Astrocyte (in vitro differentiated cells and primary cell): ENCODE measurements at regions not wholly inside any gene's neighbourhood (a gene's known extent, or its start where the extent isn't known, plus 50 kb on each side); places are given as distances from the start of the nearest gene placed in this dataset.

Experiments used
- DNase-seq: peaks from one replicate; pipeline ENCODE4 v3.0.0-alpha.2; 2010; ENCODE audit warnings: low read depth
- FAIRE-seq: peaks from 2 replicates; lab custom pipeline; 2011; peaks lifted over from hg19 to GRCh38; lab: Jason Lieb, UNC
- H2AFZ ChIP-seq: 2 replicates; pipeline ENCODE4 v1.6.0; 2012; ENCODE audit warnings: low read depth, low read length, inconsistent platforms
- H3K27ac ChIP-seq: 2 replicates; pipeline ENCODE4 v1.5.1; 2011; ENCODE audit warnings: low read depth, low read length, inconsistent platforms
- H3K27me3 ChIP-seq: 2 replicates; pipeline ENCODE4 v1.6.0; 2011; ENCODE audit warnings: low read length, inconsistent platforms; ENCODE audit not compliant: insufficient read depth
- H3K36me3 ChIP-seq: 2 replicates; pipeline ENCODE4 v1.5.1; 2011; ENCODE audit warnings: low read length, inconsistent platforms; ENCODE audit not compliant: insufficient read depth
- H3K4me1 ChIP-seq: 2 replicates; pipeline ENCODE4 v1.5.1; 2011; ENCODE audit warnings: low read length, inconsistent platforms; ENCODE audit not compliant: insufficient read depth
- H3K4me2 ChIP-seq: 2 replicates; pipeline ENCODE4 v1.6.0; 2012; ENCODE audit warnings: low read length, inconsistent platforms
- H3K4me3 ChIP-seq: 2 replicates; pipeline ENCODE4 v1.5.1; 2011; ENCODE audit warnings: low read depth, mild to moderate bottlenecking, low read length, inconsistent platforms; ENCODE audit not compliant: insufficient read depth
- H3K79me2 ChIP-seq: 2 replicates; pipeline ENCODE4 v1.6.0; 2012; ENCODE audit warnings: mild to moderate bottlenecking, low read length, inconsistent platforms; ENCODE audit not compliant: insufficient read depth
- H3K9ac ChIP-seq: 2 replicates; pipeline ENCODE4 v1.6.0; 2012; ENCODE audit warnings: mild to moderate bottlenecking, low read length, inconsistent platforms
- H3K9me3 ChIP-seq: 2 replicates; pipeline ENCODE4 v1.5.1; 2012; ENCODE audit warnings: low read depth, mild to moderate bottlenecking, low read length, inconsistent platforms; ENCODE audit not compliant: insufficient read depth
- H4K20me1 ChIP-seq: 2 replicates; pipeline ENCODE4 v1.6.0; 2012; ENCODE audit warnings: low read length, inconsistent platforms; ENCODE audit not compliant: insufficient read depth
- H3K27ac Mint-ChIP-seq: one replicate; pipeline ENCODE4 v1.8.0; 2021; ENCODE audit warnings: mild to moderate bottlenecking, mixed read lengths; ENCODE audit not compliant: unreplicated experiment
- H3K27me3 Mint-ChIP-seq: one replicate; pipeline ENCODE4 v1.8.0; 2021; ENCODE audit warnings: low read depth, mixed read lengths; ENCODE audit not compliant: unreplicated experiment
- H3K36me3 Mint-ChIP-seq: one replicate; pipeline ENCODE4 v1.8.0; 2021; ENCODE audit warnings: low read depth, mixed read lengths; ENCODE audit not compliant: unreplicated experiment
- H3K4me1 Mint-ChIP-seq: one replicate; pipeline ENCODE4 v1.8.0; 2021; ENCODE audit warnings: low read depth, mixed read lengths; ENCODE audit not compliant: unreplicated experiment
- H3K4me3 Mint-ChIP-seq: one replicate; pipeline ENCODE4 v1.8.0; 2021; ENCODE audit warnings: mild to moderate bottlenecking, moderate library complexity, mixed read lengths; ENCODE audit not compliant: unreplicated experiment
- H3K9me3 Mint-ChIP-seq: one replicate; pipeline ENCODE4 v1.8.0; 2021; ENCODE audit warnings: mild to moderate bottlenecking, mixed read lengths; ENCODE audit not compliant: unreplicated experiment
- CTCF ChIP-seq: IDR thresholded peaks from 2 replicates; pipeline ENCODE4 v1.5.1; 2011; ENCODE audit warnings: low read depth, mild to moderate bottlenecking, inconsistent platforms, low read length, moderate library complexity; ENCODE audit not compliant: insufficient read depth
- EZH2 ChIP-seq: IDR thresholded peaks from 2 replicates; pipeline ENCODE4 v1.6.1; 2012; ENCODE audit warnings: mild to moderate bottlenecking, low read length, inconsistent platforms; ENCODE audit not compliant: insufficient read depth

DNA sequence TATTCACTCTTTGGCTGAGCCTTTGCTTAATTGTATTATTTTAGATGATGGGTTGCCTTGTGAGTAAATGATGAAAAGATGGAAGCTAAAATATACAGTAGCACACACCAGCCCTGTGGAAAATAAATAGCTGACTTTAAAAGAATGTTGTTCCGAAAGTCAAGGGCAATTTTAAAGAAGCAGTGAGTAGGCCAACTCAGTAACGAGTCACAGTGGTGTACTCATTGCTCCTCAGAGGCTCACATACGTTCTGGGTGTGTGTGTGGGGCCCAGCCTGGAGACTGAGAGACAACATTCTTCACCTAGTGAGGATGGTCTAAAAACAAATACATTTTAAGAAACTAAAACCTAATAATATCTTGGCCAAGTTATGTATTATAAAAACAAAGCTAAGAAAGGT is 640.3 kb downstream of the TRIML1 start:
- H3K4me3 Mint-ChIP-seq = peak overlapping the region; percentile 4
- Histone ChIP-seq H3K27ac (no peak overlapping the region), H3K4me1 (no peaks in the 10 kb centered on the region), H3K9me3 (no peaks in the 10 kb centered on the region), H3K4me2 (no peak overlapping the region), H2AFZ (no peak overlapping the region), H3K9ac (no peak overlapping the region), H4K20me1 (no peaks in the 10 kb centered on the region), H3K4me3 (no peak overlapping the region), H3K27me3 (no peaks in the 10 kb centered on the region), H3K79me2 (no peaks in the 10 kb centered on the region), H3K36me3 (no peaks in the 10 kb centered on the region)
- no peaks in the 10 kb centered on the region for H3K27me3 Mint-ChIP-seq
- DNase-seq = no peak
- H3K4me1 Mint-ChIP-seq = peaks cover 36% of the 10 kb centered on the region
- no peak for FAIRE-seq
- H3K9me3 Mint-ChIP-seq = peaks cover 2% of the 10 kb centered on the region
- H3K27ac Mint-ChIP-seq = peak overlapping the region; percentile 95
- TF ChIP-seq EZH2 = no peak
- no peak for TF ChIP-seq CTCF
- no peaks in the 10 kb centered on the region for H3K36me3 Mint-ChIP-seq

DNA sequence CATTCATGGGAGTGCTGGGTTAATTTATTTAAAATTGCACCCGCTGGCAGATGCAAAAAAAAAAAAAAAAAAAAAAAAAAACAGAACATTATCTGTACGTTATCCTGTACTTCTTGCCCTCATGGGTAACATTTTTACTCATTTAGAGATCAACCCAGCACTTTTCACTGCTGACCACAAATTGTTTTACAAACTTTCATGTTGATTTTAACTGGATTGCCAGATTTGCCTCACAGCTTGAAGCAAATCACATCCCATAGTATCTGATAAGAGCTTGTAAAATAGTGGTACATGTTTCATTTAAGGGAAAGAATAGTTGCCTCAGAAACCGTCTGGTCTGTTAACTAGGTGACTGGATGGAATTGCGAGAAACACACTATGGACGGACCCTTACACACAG is 640.8 kb downstream of the TRIML1 start:
- Histone ChIP-seq H2AFZ (no peak overlapping the region), H3K4me2 (no peak overlapping the region), H4K20me1 (no peaks in the 10 kb centered on the region), H3K36me3 (no peaks in the 10 kb centered on the region), H3K9ac (no peak overlapping the region), H3K9me3 (no peaks in the 10 kb centered on the region), H3K27ac (no peak overlapping the region), H3K27me3 (no peaks in the 10 kb centered on the region), H3K4me1 (no peaks in the 10 kb centered on the region), H3K4me3 (no peak overlapping the region), H3K79me2 (no peaks in the 10 kb centered on the region)
- no peak for TF ChIP-seq EZH2
- TF ChIP-seq CTCF = no peak
- Mint-ChIP-seq H3K27me3 (no peaks in the 10 kb centered on the region), H3K4me3 (no peak overlapping the region), H3K27ac (peak overlapping the region; percentile 95), H3K4me1 (peaks cover 40% of the 10 kb centered on the region), H3K9me3 (no peaks in the 10 kb centered on the region), H3K36me3 (no peaks in the 10 kb centered on the region)
- DNase-seq = no peak
- no peak for FAIRE-seq

GRCh38 chr4:188780686-188781085 is 641.4 kb downstream of the TRIML1 start:
- TF ChIP-seq EZH2 (no peak), CTCF (no peak)
- Histone ChIP-seq H3K4me1 (no peaks in the 10 kb centered on the region), H3K9me3 (no peaks in the 10 kb centered on the region), H3K36me3 (no peaks in the 10 kb centered on the region), H3K27ac (no peak overlapping the region), H3K79me2 (no peaks in the 10 kb centered on the region), H3K4me2 (no peak overlapping the region), H3K4me3 (no peak overlapping the region), H4K20me1 (no peaks in the 10 kb centered on the region), H3K27me3 (no peaks in the 10 kb centered on the region), H2AFZ (no peak overlapping the region), H3K9ac (no peak overlapping the region)
- Mint-ChIP-seq H3K36me3 (no peaks in the 10 kb centered on the region), H3K4me3 (no peak overlapping the region), H3K4me1 (peaks cover 42% of the 10 kb centered on the region), H3K9me3 (no peaks in the 10 kb centered on the region), H3K27ac (no peak overlapping the region), H3K27me3 (no peaks in the 10 kb centered on the region)
- DNase-seq (no peak), FAIRE-seq (no peak)
